ENCODE measurements at regions not wholly inside any gene's neighbourhood (a gene's known extent, or its start where the extent isn't known, plus 50 kb on each side); places are given as distances from the start of the nearest gene placed in this dataset.

GRCh38 chr5:106974272-106974671 is 696.5 kb downstream of the EFNA5 start:
- Histone ChIP-seq H3K36me3 (ENCODE audit: insufficient read depth, low read length) (no peaks in the 10 kb centered on the region), H3K4me2 (ENCODE audit: low read length) (no peak overlapping the region), H3K27ac (ENCODE audit: low read depth, low read length, poor library complexity, severe bottlenecking) (no peak overlapping the region), H3K4me1 (ENCODE audit: insufficient read depth, low read length, poor library complexity, severe bottlenecking) (no peaks in the 10 kb centered on the region), H3K4me3 (ENCODE audit: low read depth, low read length, poor library complexity, severe bottlenecking) (no peak overlapping the region), H3K9me3 (ENCODE audit: low read length) (no peaks in the 10 kb centered on the region), H4K20me1 (ENCODE audit: insufficient read depth, low read length) (no peaks in the 10 kb centered on the region), H3K79me2 (ENCODE audit: insufficient read depth, low read depth, low read length) (no peaks in the 10 kb centered on the region), H2AFZ (ENCODE audit: low read length) (no peak overlapping the region), H3K9me2 (ENCODE audit: insufficient read depth, low read length) (no peaks in the 10 kb centered on the region)
- BruUV-seq (replicated peaks) = no TSS peak
- ChIA-PET CTCF (ENCODE audit: unreplicated experiment) (no interaction called here), POLR2A (interaction anchor here (0.5 to 1.9 kb wide), 3 partner anchors 9 to 887 kb away, joined by 3 to 4 read pairs (median 3); no protein-coding TSS in a partner anchor)
- intact Hi-C loops (cut with micrococcal nuclease; ENCODE audit: unreplicated experiment) = no loop called here
- no peak for TF ChIP-seq EZH2phosphoT487 (IDR thresholded peaks at IDR 0.05; ENCODE audit: borderline replicate concordance, low read depth, low read length)
- DNase-seq (ENCODE audit: low spot score) = no peak

GRCh38 chr5:106966686-106967315 is 703.9 kb downstream of the EFNA5 start:
- H3K9me2 ChIP-seq (ENCODE audit: insufficient read depth, low read length) = no peaks in the 10 kb centered on the region
- no peaks in the 10 kb centered on the region for H3K4me1 ChIP-seq (ENCODE audit: insufficient read depth, low read length, poor library complexity, severe bottlenecking)
- POLR2A ChIA-PET = no interaction called here
- no peak overlapping the region for H3K27ac ChIP-seq (ENCODE audit: low read depth, low read length, poor library complexity, severe bottlenecking)
- no peak for DNase-seq (ENCODE audit: low spot score)
- H2AFZ ChIP-seq (ENCODE audit: low read length) = no peak overlapping the region
- CTCF ChIA-PET (ENCODE audit: unreplicated experiment) = no interaction called here
- no peak overlapping the region for H3K4me2 ChIP-seq (ENCODE audit: low read length)
- no peaks in the 10 kb centered on the region for H3K79me2 ChIP-seq (ENCODE audit: insufficient read depth, low read depth, low read length)
- TF ChIP-seq EZH2phosphoT487 (IDR thresholded peaks at IDR 0.05; ENCODE audit: borderline replicate concordance, low read depth, low read length) (no peak), CTCF (conservative IDR thresholded peaks at IDR 0.05; ENCODE audit: low read length) (no peak)
- no TSS peak for BruUV-seq (replicated peaks)
- H3K36me3 ChIP-seq (ENCODE audit: insufficient read depth, low read length) = no peaks in the 10 kb centered on the region
- H4K20me1 ChIP-seq (ENCODE audit: insufficient read depth, low read length) = no peaks in the 10 kb centered on the region
- intact Hi-C loops (cut with micrococcal nuclease; ENCODE audit: unreplicated experiment) = no loop called here
- H3K9me3 ChIP-seq (ENCODE audit: low read length) = no peaks in the 10 kb centered on the region
- no peak overlapping the region for H3K4me3 ChIP-seq (ENCODE audit: low read depth, low read length, poor library complexity, severe bottlenecking)

GRCh38 chr5:106964132-106964531 is 706.6 kb downstream of the EFNA5 start:
- no peak for DNase-seq (ENCODE audit: low spot score)
- BruUV-seq (replicated peaks) = no TSS peak
- Histone ChIP-seq H3K4me2 (ENCODE audit: low read length) (no peak overlapping the region), H3K4me1 (ENCODE audit: insufficient read depth, low read length, poor library complexity, severe bottlenecking) (no peaks in the 10 kb centered on the region), H2AFZ (ENCODE audit: low read length) (no peak overlapping the region), H3K27ac (ENCODE audit: low read depth, low read length, poor library complexity, severe bottlenecking) (no peak overlapping the region), H3K79me2 (ENCODE audit: insufficient read depth, low read depth, low read length) (no peaks in the 10 kb centered on the region), H3K4me3 (ENCODE audit: low read depth, low read length, poor library complexity, severe bottlenecking) (no peak overlapping the region), H3K9me3 (ENCODE audit: low read length) (no peaks in the 10 kb centered on the region), H3K36me3 (ENCODE audit: insufficient read depth, low read length) (no peaks in the 10 kb centered on the region), H3K9me2 (ENCODE audit: insufficient read depth, low read length) (no peaks in the 10 kb centered on the region), H4K20me1 (ENCODE audit: insufficient read depth, low read length) (no peaks in the 10 kb centered on the region)
- intact Hi-C loops (cut with micrococcal nuclease; ENCODE audit: unreplicated experiment) = no loop called here
- ChIA-PET CTCF (ENCODE audit: unreplicated experiment) (no interaction called here), POLR2A (interaction anchor here (0.6 to 0.7 kb wide), 2 partner anchors 167 to 590 kb away, joined by 3 to 4 read pairs; no protein-coding TSS in a partner anchor)
- TF ChIP-seq CTCF (conservative IDR thresholded peaks at IDR 0.05; ENCODE audit: low read length) (no peak), EZH2phosphoT487 (IDR thresholded peaks at IDR 0.05; ENCODE audit: borderline replicate concordance, low read depth, low read length) (no peak)
